GDM1 (cell line): ENCODE measurements at regions not wholly inside any gene's neighbourhood (a gene's known extent, or its start where the extent isn't known, plus 50 kb on each side); places are given as distances from the start of the nearest gene placed in this dataset.

ENCODE experiments used
- DNase-seq: peaks from one replicate; lab custom pipeline; 2025; lab: John Stamatoyannopoulos, UW

DNA sequence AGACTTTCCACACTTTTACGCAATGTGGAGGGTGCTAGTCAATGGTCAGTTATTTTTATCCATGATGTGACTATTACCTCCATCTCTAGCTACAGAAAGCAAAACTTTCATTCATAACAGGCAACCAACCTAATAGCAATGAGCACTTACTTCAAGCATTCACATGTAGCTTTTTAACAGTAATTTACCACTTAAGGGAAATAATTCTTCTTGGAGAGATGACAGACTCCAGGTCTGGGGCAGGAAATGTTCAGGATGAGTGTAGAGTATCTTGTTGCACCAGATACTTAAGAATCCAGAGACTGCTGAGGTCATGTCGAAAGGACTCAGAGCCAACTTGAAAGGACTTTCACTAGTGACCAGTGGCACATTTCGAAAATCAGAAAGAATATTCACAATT lies 347.6 kb downstream of the CHRM3 start:
- DNase-seq: no peak

DNA sequence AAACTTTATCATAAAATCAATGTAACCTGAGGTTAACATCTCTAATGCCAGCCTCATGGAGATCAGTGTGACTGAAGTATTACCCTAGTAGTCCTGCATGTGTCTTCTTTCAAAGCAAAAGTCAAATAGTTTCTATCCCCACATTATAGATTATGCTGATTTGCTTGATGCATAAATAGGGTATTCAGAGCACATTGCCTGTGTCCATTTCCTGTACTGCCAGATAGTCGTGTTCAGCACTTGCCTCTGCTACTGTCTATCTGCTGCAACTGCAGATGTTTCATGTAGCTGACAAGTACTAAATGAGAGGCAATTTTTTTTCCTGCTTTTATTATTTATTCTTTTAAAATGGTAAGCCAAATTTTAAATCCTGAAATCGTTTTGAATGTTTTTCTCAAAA lies 348.7 kb downstream of the CHRM3 start:
- no peak for DNase-seq

GRCh38 chr1:239736479-239736878 lies 350.1 kb downstream of the CHRM3 start:
- DNase-seq: no peak

DNA sequence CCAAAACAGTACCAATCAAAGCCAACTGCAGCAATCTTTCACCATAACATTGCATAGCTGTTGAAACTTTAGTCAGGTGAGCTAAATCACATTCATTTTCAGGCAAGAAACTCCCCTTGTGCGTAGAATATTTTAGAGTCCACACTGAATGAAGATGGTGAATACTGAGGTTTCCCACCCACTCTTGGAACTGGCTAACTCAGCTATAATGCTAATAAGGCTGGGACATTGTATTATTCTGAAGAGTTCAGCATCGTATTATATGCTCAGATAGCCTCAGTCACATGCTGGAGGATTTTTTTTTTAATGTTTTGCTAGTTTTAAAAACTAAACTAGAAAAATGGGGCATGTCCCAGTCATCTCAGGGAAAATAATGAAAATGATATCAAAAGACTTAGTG lies 352.3 kb upstream of the FMN2 start:
- DNase-seq: no peak

DNA sequence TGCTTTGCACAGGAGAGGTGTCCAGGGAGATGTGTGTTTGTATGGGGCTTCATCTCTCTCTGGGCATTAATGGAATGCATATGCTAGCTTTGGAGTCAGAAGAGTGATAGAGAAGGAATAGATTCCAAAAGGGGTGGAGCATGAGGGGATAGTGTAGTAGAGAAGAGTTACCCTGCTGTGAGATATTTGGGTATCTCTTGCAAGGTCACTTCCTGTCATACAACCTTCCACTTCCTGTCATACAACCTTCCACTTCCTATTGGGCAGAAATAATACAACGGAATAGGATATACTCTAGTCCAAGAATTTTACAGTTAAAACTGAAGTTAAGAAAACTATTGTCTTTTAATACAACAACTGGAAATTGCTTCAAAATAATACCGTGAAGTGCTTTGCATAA lies 351.8 kb upstream of the FMN2 start:
- no peak for DNase-seq

- no peak for DNase-seq
Observed at GRCh38 chr1:239742416-239743109, 349.1 kb upstream of the FMN2 start.

DNA sequence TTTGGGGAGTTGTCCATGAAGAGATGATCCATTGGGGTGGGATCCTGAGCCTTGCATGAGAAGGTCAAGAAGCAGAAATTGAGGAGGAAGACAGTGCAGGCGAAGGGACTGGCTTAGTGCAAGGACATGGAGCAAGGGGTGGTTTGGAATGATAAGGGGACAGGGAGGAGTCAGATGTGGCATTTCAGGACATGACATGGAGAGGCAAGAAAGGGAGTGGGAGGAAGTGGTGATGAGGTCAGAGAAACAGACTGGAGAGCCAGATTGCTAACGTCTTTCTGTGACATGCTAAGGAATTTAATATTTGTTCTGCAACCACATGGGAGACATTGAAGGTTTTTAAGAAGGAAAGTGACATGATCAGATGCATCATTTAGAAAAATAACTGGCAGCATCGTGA lies 346.8 kb upstream of the FMN2 start:
- no peak for DNase-seq

DNA sequence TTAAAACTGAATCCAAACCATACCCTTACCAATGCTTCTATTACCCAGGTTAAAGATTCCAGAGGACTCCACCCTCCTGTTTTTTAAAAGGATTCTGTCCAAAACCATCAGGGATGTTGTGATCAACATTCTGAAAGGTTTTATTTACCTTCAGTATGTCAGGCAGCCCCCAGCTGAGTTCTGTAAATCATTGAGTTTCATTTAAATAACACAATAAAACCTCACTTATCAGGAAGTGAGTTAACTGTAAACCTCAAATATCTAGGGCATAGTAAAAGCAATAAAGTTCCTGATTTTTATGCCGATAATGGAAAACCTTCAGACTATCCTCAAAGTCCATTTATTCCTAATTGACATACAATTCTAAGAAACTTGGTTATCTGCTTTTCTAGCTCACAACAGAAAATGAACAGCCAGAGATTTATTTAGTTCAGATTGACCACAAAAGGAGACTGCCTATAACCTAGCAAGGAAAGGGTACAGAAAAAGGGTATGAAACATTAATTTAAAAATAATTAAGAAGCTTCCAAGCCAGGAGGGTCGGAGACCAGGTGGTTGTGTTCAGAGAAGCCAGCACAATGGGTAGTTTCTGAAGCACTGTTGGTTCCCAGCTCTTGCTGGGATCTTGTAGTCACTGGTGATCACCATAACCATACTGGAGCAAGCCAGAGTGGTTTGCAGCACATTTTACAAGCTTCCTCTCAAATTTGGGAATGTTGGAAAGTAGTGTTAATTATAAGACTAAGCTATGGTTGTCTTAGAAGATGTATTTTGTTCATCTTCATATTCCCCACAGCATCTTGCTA lies 336.4 kb upstream of the FMN2 start:
- no peak for DNase-seq

- no peak for DNase-seq
Observed at GRCh38 chr1:239757716-239758115, 334.0 kb upstream of the FMN2 start.

- DNase-seq: no peak
Observed at GRCh38 chr1:239758756-239759155, 332.9 kb upstream of the FMN2 start.

GRCh38 chr1:239761509-239761908 lies 330.2 kb upstream of the FMN2 start:
- no peak for DNase-seq

- DNase-seq: no peak
Observed at GRCh38 chr1:239763850-239764249, 327.8 kb upstream of the FMN2 start.

DNA sequence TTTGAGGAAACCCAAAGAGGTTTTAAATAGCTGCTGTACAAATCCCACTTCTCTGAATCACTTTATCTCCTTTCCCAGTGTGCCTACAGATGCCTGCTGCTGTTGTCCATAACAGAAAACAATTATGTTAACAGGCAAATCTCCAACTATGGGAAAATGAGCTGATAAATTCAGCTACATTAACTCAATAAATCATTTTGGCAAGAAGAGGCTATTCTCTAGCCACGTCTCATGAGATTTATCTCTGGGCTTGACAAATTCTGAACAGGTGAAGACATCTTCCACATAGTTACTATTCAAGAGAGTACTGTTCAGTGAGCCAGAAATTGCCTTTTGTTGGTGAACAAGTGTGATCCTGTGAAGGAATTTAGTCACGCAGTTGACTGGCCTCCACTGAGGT lies 327.1 kb upstream of the FMN2 start:
- no peak for DNase-seq

GRCh38 chr1:239765163-239765562 lies 326.5 kb upstream of the FMN2 start:
- DNase-seq: no peak

GRCh38 chr1:239771550-239771949 lies 320.1 kb upstream of the FMN2 start:
- DNase-seq: no peak

DNA sequence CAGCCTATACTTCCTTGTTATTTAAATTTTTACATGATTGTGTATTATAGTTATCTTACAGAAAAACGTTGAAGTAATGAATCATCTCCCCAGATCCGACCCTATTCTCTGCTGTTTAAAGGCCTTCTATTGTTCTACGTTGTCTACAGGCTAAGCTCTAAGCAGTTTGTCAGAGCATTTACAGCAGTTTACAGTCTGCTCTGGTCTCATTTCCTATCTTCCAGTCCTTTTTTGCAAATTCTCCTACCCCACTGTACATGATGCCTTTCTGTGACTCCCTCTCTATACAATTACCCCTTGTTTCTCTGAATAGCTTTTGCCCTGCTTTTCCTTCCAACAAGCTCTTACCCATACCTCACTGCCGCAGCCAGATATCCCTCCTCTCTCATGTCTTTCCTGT lies 319.2 kb upstream of the FMN2 start:
- DNase-seq: no peak

- no peak for DNase-seq
Observed at GRCh38 chr1:239775466-239775865, 316.2 kb upstream of the FMN2 start.

DNA sequence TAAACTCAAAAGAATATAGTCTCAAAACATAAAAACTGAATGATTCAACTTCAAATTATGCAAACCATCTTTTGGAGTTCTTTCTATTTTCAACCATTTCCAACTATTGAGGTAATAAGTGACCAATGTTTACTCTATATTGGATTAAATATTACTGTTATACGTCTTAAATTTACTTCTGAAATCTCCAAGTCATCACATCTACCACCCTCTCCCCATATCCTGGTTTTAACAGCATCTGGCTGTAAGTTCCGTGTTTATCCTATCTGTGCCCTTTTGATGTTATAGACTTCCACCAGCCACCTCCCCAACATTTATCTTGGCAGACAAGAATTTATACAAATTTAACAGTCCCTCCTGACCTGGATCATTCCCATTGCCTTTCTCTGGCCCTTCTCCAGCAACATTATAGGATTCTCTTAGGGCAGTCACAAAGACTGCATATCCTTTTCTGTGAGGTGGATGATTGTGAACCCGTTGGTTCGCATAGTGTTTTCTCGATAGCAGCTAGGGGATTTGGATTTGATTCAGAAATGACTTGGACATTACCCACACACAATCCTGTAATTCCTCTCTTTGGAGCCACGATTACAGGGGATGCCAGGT lies 313.4 kb upstream of the FMN2 start:
- no peak for DNase-seq

DNA sequence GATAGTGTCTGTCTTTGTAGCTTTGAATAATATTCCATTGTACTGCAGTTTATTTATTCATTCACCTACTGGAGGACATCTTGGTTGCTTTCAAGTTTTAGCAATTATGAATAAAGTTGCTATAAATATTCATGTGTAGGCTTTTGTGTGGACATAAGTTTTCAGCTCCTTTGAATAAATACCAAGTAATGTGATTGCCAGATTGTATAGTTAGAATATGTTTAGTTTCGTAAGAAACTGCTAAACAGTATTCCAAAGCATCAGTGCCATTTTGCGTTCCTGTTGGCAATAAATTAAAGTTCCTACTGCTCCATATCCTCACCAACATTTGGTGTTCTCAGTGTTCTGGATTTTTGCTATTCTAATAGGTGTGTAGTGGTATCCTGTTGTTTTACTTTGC lies 311.7 kb upstream of the FMN2 start:
- no peak for DNase-seq

GRCh38 chr1:239784896-239785295 lies 306.8 kb upstream of the FMN2 start:
- no peak for DNase-seq

DNA sequence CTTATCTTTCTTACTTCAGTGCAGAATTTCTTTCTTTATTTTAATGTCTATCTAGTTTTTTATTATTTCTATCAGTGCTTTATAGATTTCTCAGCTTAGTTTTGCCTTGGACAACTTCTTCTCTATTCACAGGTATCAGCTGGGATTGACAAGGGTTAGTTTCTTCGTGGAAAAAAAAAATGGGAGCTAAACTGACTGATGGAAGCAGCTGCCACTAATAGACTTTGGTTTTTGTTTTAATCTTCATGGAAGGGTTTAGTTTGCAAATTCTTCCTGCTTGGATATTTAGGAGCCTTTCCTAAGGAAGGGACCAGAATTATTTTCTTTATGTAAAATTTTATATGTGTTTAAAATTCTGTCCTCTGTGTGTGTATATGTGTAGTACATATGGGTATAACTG lies 306.1 kb upstream of the FMN2 start:
- no peak for DNase-seq

GRCh38 chr1:239786464-239786863 lies 305.2 kb upstream of the FMN2 start:
- DNase-seq: no peak

DNA sequence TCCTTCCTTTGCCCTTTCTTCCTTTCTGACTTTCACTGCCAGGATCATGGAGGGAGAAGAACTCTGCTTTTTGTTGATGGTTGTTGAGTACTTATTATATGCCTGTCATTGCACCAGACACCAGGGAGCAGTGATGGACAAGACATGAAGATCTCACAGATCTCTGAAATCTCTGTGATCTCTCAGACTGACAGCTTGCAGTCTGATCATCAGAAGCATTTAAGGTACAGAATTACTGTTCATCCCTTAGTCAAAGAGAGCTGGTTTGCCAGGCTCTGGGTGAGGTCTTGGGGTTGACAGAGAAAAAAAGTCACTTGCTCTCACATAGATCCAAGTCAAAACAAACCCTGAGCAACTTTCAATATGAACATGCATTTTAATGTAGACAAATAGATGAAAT lies 299.5 kb upstream of the FMN2 start:
- no peak for DNase-seq
